ENCODE measurements at regions not wholly inside any gene's neighbourhood (a gene's known extent, or its start where the extent isn't known, plus 50 kb on each side); places are given as distances from the start of the nearest gene placed in this dataset.
"Not testable (repeated sequence)": the region's sequence is repeated elsewhere in the genome, so short reads cannot be mapped to it uniquely, and the experiment has no call there.

DNA sequence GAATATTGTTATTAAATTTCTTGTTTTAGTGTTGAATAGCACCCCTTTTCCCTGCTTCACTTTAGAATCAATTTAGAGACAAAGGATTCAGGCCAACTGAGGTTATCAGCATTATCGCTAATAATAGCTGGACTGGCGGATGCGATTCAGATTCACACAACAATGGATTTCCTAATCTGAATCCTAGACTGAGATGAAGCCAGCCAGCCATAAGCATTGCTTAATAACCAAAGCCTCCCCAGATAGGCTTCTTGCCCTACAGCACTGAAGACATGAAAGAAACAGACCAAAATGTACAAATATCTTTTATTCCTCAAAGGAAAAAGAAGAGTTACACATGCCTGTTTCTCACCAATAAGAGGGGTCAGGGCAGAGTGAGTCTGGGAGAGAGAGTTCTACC lies 94.0 kb upstream of the FBXO28 start:
- H3K9me3 ChIP-seq (ENCODE audit: insufficient read depth, low read depth, low read length); H4K20me1 ChIP-seq (ENCODE audit: insufficient read depth, low read length, poor library complexity, severe bottlenecking); H3K9ac ChIP-seq (ENCODE audit: low read depth, low read length, poor library complexity, severe bottlenecking); H3K4me3 ChIP-seq (ENCODE audit: low read length, poor library complexity, severe bottlenecking); H3F3A ChIP-seq (ENCODE audit: low read depth); H3K4me1 ChIP-seq (ENCODE audit: insufficient read depth, low read length, poor library complexity, severe bottlenecking); H3K36me3 ChIP-seq (ENCODE audit: insufficient read depth, low read length); H3K27me3 ChIP-seq (ENCODE audit: insufficient read depth, low read length, poor library complexity, severe bottlenecking); H3K79me2 ChIP-seq (ENCODE audit: insufficient read depth, low read length); H3K4me2 ChIP-seq (ENCODE audit: low read depth, low read length, poor library complexity, severe bottlenecking); H3K9me2 ChIP-seq (replicated peaks; ENCODE audit: low read depth, low read length); H2AFZ ChIP-seq (ENCODE audit: low read length): not testable (repeated sequence)

DNA sequence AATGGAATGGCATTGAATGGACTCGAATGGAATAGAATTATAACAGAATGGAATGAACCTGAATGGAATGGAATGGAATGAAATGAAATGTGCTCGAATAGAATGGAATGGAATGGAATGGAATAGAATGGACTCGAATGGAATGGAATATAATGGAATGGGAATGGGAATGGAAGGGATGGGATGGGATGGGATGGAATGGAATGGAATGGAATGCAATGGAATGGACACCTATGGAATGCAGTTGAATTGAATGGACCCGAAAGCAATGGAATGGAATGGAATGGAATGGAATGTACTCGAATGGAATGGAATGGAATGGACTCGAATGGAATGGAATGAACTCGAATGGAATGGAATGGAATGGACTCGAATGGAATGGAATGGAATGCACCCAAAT lies 98.1 kb upstream of the FBXO28 start:
- not testable (repeated sequence) for H3K9me2 ChIP-seq (replicated peaks; ENCODE audit: low read depth, low read length); H3K4me1 ChIP-seq (ENCODE audit: insufficient read depth, low read length, poor library complexity, severe bottlenecking); H3K4me2 ChIP-seq (ENCODE audit: low read depth, low read length, poor library complexity, severe bottlenecking); H4K20me1 ChIP-seq (ENCODE audit: insufficient read depth, low read length, poor library complexity, severe bottlenecking); H3K27me3 ChIP-seq (ENCODE audit: insufficient read depth, low read length, poor library complexity, severe bottlenecking); H3K79me2 ChIP-seq (ENCODE audit: insufficient read depth, low read length); H3K9ac ChIP-seq (ENCODE audit: low read depth, low read length, poor library complexity, severe bottlenecking); H2AFZ ChIP-seq (ENCODE audit: low read length); H3K4me3 ChIP-seq (ENCODE audit: low read length, poor library complexity, severe bottlenecking); H3K36me3 ChIP-seq (ENCODE audit: insufficient read depth, low read length); H3F3A ChIP-seq (ENCODE audit: low read depth)
- peaks cover 20% of the 10 kb centered on the region; the same call in 1 of the 2 replicates for H3K9me3 ChIP-seq (ENCODE audit: insufficient read depth, low read depth, low read length)

DNA sequence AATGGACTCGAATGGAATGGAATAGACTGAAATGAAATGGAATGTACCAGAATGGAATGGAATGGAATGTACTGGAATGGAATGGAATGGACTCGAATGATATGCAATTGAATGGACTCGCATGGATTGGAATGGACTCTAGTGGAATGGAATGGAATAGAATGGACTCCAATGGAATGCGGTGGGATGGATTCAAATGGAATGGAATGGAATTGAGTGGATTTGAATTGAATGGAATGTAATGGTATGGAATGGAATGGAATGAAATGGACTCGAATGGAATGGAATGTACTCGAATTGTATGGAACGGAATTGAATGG lies 99.6 kb upstream of the FBXO28 start:
- Histone ChIP-seq H4K20me1 (ENCODE audit: insufficient read depth, low read length, poor library complexity, severe bottlenecking) (no peaks in the 10 kb centered on the region), H3K4me1 (ENCODE audit: insufficient read depth, low read length, poor library complexity, severe bottlenecking) (no peaks in the 10 kb centered on the region), H3K4me2 (ENCODE audit: low read depth, low read length, poor library complexity, severe bottlenecking) (no peak overlapping the region), H3K27me3 (ENCODE audit: insufficient read depth, low read length, poor library complexity, severe bottlenecking) (no peaks in the 10 kb centered on the region), H3K79me2 (ENCODE audit: insufficient read depth, low read length) (no peaks in the 10 kb centered on the region), H3K9ac (ENCODE audit: low read depth, low read length, poor library complexity, severe bottlenecking) (no peak overlapping the region), H3K9me2 (replicated peaks; ENCODE audit: low read depth, low read length) (no peaks in the 10 kb centered on the region), H3K9me3 (ENCODE audit: insufficient read depth, low read depth, low read length) (peaks cover 20% of the 10 kb centered on the region; the same call in 1 of the 2 replicates), H3K4me3 (ENCODE audit: low read length, poor library complexity, severe bottlenecking) (no peak overlapping the region), H3K36me3 (ENCODE audit: insufficient read depth, low read length) (no peaks in the 10 kb centered on the region), H3F3A (ENCODE audit: low read depth) (no peaks in the 10 kb centered on the region), H2AFZ (ENCODE audit: low read length) (no peak overlapping the region)
- TF ChIP-seq, protein P1, sequence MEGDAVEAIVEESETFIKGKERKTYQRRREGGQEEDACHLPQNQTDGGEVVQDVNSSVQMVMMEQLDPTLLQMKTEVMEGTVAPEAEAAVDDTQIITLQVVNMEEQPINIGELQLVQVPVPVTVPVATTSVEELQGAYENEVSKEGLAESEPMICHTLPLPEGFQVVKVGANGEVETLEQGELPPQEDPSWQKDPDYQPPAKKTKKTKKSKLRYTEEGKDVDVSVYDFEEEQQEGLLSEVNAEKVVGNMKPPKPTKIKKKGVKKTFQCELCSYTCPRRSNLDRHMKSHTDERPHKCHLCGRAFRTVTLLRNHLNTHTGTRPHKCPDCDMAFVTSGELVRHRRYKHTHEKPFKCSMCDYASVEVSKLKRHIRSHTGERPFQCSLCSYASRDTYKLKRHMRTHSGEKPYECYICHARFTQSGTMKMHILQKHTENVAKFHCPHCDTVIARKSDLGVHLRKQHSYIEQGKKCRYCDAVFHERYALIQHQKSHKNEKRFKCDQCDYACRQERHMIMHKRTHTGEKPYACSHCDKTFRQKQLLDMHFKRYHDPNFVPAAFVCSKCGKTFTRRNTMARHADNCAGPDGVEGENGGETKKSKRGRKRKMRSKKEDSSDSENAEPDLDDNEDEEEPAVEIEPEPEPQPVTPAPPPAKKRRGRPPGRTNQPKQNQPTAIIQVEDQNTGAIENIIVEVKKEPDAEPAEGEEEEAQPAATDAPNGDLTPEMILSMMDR (conservative IDR thresholded peaks at IDR 0.05; ENCODE audit: low read length), result no peak
- TF ChIP-seq EZH2phosphoT487 (IDR thresholded peaks at IDR 0.05; ENCODE audit: borderline replicate concordance), result no peak

DNA sequence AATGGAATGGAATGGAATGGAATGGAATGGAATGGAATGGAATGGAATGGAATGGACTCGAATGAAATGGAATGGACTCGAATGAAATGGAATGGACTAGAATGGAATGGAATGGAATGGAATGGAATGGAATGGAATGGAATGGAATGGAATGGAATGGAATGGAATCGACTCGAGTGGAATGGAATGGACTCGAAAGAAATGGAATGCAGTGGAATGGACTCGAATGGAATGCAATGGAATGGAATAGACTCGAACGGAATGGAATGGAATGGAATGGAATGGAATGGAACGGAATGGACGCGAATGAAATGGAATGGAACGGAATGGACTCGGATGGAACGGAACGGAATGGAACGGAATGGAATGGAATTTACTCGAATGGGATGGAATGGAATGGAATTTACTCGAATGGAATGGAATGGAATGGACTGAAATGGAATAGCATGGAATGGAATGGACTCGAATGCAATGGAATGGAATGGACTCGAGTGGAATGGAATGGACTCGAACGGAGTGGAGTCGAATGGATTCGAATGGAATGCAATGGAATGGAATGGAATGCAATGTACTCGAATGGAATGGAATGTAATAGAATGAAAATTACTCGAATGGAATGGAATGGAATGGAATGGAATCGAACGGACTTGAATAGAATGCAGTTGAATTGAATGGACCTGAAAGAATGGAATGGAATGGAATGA lies 100.1 kb upstream of the FBXO28 start:
- not testable (repeated sequence) for H3K4me3 ChIP-seq (ENCODE audit: low read length, poor library complexity, severe bottlenecking); H3K9ac ChIP-seq (ENCODE audit: low read depth, low read length, poor library complexity, severe bottlenecking); H3K4me1 ChIP-seq (ENCODE audit: insufficient read depth, low read length, poor library complexity, severe bottlenecking); H3K9me2 ChIP-seq (replicated peaks; ENCODE audit: low read depth, low read length); H3K79me2 ChIP-seq (ENCODE audit: insufficient read depth, low read length); H3K36me3 ChIP-seq (ENCODE audit: insufficient read depth, low read length); H2AFZ ChIP-seq (ENCODE audit: low read length); H3K27me3 ChIP-seq (ENCODE audit: insufficient read depth, low read length, poor library complexity, severe bottlenecking); H4K20me1 ChIP-seq (ENCODE audit: insufficient read depth, low read length, poor library complexity, severe bottlenecking); H3K4me2 ChIP-seq (ENCODE audit: low read depth, low read length, poor library complexity, severe bottlenecking); H3F3A ChIP-seq (ENCODE audit: low read depth)
- H3K9me3 ChIP-seq (ENCODE audit: insufficient read depth, low read depth, low read length), result peaks cover 20% of the 10 kb centered on the region; the same call in 1 of the 2 replicates

DNA sequence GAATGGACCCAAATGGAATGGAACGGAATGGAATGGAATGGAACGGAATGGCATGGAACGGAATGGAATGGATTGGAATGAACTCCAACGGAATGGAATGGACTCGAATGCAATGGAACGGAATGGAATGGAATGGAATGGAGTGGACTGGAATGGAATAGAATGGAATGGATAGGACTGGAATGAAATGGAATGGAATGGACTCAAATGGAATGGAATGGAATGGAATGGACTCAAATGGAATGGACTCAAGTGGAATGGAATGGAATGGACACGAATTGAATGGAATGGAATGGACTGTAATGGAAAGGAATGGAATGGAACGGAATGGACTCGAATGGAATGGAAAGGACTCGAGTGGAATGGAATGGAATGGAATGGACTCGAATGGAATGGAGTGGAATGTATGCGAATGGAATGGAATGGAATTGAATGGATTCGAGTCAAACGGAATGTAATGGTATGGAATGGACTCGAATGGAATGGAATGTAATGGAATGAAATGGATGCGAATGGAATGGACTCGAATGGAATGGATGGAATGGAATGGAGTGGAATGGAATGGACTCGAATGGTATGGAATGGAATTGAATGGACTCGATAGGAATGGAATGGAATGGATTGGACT lies 101.0 kb upstream of the FBXO28 start:
- not testable (repeated sequence) for H3K36me3 ChIP-seq (ENCODE audit: insufficient read depth, low read length); H3F3A ChIP-seq (ENCODE audit: low read depth); H3K27me3 ChIP-seq (ENCODE audit: insufficient read depth, low read length, poor library complexity, severe bottlenecking); H3K4me1 ChIP-seq (ENCODE audit: insufficient read depth, low read length, poor library complexity, severe bottlenecking); H3K9me2 ChIP-seq (replicated peaks; ENCODE audit: low read depth, low read length); H3K4me3 ChIP-seq (ENCODE audit: low read length, poor library complexity, severe bottlenecking); H4K20me1 ChIP-seq (ENCODE audit: insufficient read depth, low read length, poor library complexity, severe bottlenecking); H3K79me2 ChIP-seq (ENCODE audit: insufficient read depth, low read length); H3K9ac ChIP-seq (ENCODE audit: low read depth, low read length, poor library complexity, severe bottlenecking); H3K4me2 ChIP-seq (ENCODE audit: low read depth, low read length, poor library complexity, severe bottlenecking); H2AFZ ChIP-seq (ENCODE audit: low read length)
- H3K9me3 ChIP-seq (ENCODE audit: insufficient read depth, low read depth, low read length), result peaks cover 20% of the 10 kb centered on the region; the same call in 1 of the 2 replicates

DNA sequence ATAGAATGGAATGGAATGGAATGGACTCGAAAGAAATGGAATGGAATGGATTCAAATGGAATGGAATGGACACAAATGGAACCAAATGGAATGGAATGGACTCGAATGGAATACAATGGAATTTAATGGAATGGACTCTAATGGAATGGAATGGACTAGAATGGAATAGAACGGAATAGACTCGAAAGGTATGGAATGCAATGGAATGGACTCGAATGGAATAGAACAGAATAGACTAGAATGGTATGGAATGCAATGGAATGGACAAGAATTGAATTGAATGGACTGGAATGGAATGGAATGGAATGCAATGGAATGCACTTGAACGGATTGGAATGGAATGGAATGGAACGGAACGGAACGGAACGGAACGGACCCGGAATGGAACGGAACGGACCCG lies 101.7 kb upstream of the FBXO28 start:
- H3K79me2 ChIP-seq (ENCODE audit: insufficient read depth, low read length); H3K4me1 ChIP-seq (ENCODE audit: insufficient read depth, low read length, poor library complexity, severe bottlenecking); H3K9me2 ChIP-seq (replicated peaks; ENCODE audit: low read depth, low read length); H3K4me2 ChIP-seq (ENCODE audit: low read depth, low read length, poor library complexity, severe bottlenecking); H2AFZ ChIP-seq (ENCODE audit: low read length); H3K27me3 ChIP-seq (ENCODE audit: insufficient read depth, low read length, poor library complexity, severe bottlenecking); H3K36me3 ChIP-seq (ENCODE audit: insufficient read depth, low read length); H3K9ac ChIP-seq (ENCODE audit: low read depth, low read length, poor library complexity, severe bottlenecking); H3K4me3 ChIP-seq (ENCODE audit: low read length, poor library complexity, severe bottlenecking); H3F3A ChIP-seq (ENCODE audit: low read depth); H4K20me1 ChIP-seq (ENCODE audit: insufficient read depth, low read length, poor library complexity, severe bottlenecking): not testable (repeated sequence)
- H3K9me3 ChIP-seq (ENCODE audit: insufficient read depth, low read depth, low read length), result peaks cover 20% of the 10 kb centered on the region; the same call in 1 of the 2 replicates
